Spleen (tissue), 11 donors: ENCODE measurements at regions not wholly inside any gene's neighbourhood (a gene's known extent, or its start where the extent isn't known, plus 50 kb on each side); places are given as distances from the start of the nearest gene placed in this dataset.

ENCODE experiments used
- DNase-seq: peaks from one replicate; pipeline ENCODE4 v3.0.0-alpha.2; 2020
- H3K27ac ChIP-seq, 8 donors: fragments of 200-600 bp; sonication (generic) in 7 of 8; 1 replicate in 4 of 8; 2 replicates in 4 of 8; pipeline versions ENCODE4 v1.5.0 to v1.8.0; 2016 to 2021; ENCODE audit warnings: inconsistent platforms in 4 of 8, mild to moderate bottlenecking in 4 of 8, moderate library complexity in 1 of 8
- H3K27me3 ChIP-seq, 7 donors: fragments of 200-600 bp; sonication (generic) in 6 of 7; replicated peaks in 1 of 7; 1 replicate in 4 of 7; 2 replicates in 3 of 7; pipeline versions ENCODE4 v1.5.0 to v1.8.0; 2016 to 2021; ENCODE audit warnings: inconsistent platforms in 3 of 7, mild to moderate bottlenecking in 1 of 7
- H3K36me3 ChIP-seq, 6 donors: fragments of 200-600 bp; sonication (generic) in 5 of 6; 1 replicate in 4 of 6; 2 replicates in 2 of 6; pipeline versions ENCODE4 v1.5.0 to v1.8.0; 2016 to 2021; ENCODE audit warnings: inconsistent platforms in 2 of 6
- H3K4me1 ChIP-seq, 6 donors: fragments of 200-600 bp; sonication (generic) in 5 of 6; 1 replicate in 3 of 6; 2 replicates in 3 of 6; pipeline versions ENCODE4 v1.5.0 to v1.8.0; 2016 to 2021; ENCODE audit warnings: inconsistent platforms in 3 of 6
- H3K4me3 ChIP-seq, 8 donors: fragments of 200-600 bp; sonication (generic) in 7 of 8; 1 replicate in 4 of 8; 2 replicates in 4 of 8; pipeline versions ENCODE4 v1.5.0 to v1.8.0; 2016 to 2021; ENCODE audit warnings: inconsistent platforms in 4 of 8, mild to moderate bottlenecking in 4 of 8, moderate library complexity in 2 of 8
- H3K9me3 ChIP-seq, 8 donors: fragments of 200-600 bp; sonication (generic) in 7 of 8; 1 replicate in 4 of 8; 2 replicates in 4 of 8; pipeline versions ENCODE4 v1.5.0 to v1.8.0; 2016 to 2021; ENCODE audit warnings: inconsistent platforms in 4 of 8
- POLR2A ChIP-seq, 3 donors: fragments of 450-650 bp; IDR thresholded peaks; one replicate each; pipeline ENCODE4 v1.5.1; 2017; ENCODE audit warnings: antibody characterized with exemption in 3 of 3, mild to moderate bottlenecking in 1 of 3
- POLR2AphosphoS5 ChIP-seq, 3 donors: sonication (generic); formaldehyde crosslinking; IDR thresholded peaks; one replicate each; pipeline ENCODE4 v1.5.1; 2017; ENCODE audit warnings: antibody characterized with exemption in 3 of 3
- WGBS, 5 donors: extraction: QIAGEN DNeasy Blood & Tissue Kit in 3 of 5; methylation state at CpG; one replicate each; pipeline versions ENCODE4 v1.1.5 to v1.1.7; 2013 to 2018; 5-methylcytosine and 5-hydroxymethylcytosine counted together
- intact Hi-C: fragments of 100-400 bp; cut with DNase I; formaldehyde crosslinking; loops from one replicate; pipeline ENCODE4 v1.15.0; 2023; ENCODE audit warnings: low total_unique reads
- TF ChIP-seq, protein P1 (sequence below), 11 experiments: fragments of 200-600 bp in 7 of 11; fragments of 450-650 bp in 4 of 11; sonication (generic) in 4 of 11; IDR thresholded peaks in 8 of 11; conservative IDR thresholded peaks in 3 of 11; 1 replicate in 7 of 11; 2 replicates in 4 of 11; pipeline versions ENCODE4 v1.4.0 to v1.8.0; 2016 to 2021; ENCODE audit warnings: antibody characterized with exemption in 11 of 11, inconsistent platforms in 4 of 11, mild to moderate bottlenecking in 1 of 11
- donor health status: healthy with polysubstance abuse.
- donor health status: DM: no; HTN: no; CAD: no; lungs with moderate emphysema.
- donor health status: DM: no; HTN: no; CAD: no.
- donor health status: Bipolar disorder and iron deficiency.
- donor health status: healthy.
- donor health status: DM: no; HTN: no; CAD: no.
- donor health status: DM: yes; HTN: yes; CAD: no.

GRCh38 chr6:144978208-144978607 is 693.1 kb downstream of the UTRN start:
- peaks cover 0 to 7% (median 2%) of the 10 kb centered on the region in 8 donors for H3K9me3 ChIP-seq
- no peak for DNase-seq
- H3K36me3 ChIP-seq, result no peaks in the 10 kb centered on the region
- H3K27ac ChIP-seq, result no peak overlapping the region
- no peak overlapping the region for H3K4me3 ChIP-seq
- H3K27me3 ChIP-seq, result peaks cover 0 to 5% (median 0%) of the 10 kb centered on the region in 7 donors
- intact Hi-C loops, result no loop called here
- H3K4me1 ChIP-seq, result no peaks in the 10 kb centered on the region
- TF ChIP-seq, protein P1, sequence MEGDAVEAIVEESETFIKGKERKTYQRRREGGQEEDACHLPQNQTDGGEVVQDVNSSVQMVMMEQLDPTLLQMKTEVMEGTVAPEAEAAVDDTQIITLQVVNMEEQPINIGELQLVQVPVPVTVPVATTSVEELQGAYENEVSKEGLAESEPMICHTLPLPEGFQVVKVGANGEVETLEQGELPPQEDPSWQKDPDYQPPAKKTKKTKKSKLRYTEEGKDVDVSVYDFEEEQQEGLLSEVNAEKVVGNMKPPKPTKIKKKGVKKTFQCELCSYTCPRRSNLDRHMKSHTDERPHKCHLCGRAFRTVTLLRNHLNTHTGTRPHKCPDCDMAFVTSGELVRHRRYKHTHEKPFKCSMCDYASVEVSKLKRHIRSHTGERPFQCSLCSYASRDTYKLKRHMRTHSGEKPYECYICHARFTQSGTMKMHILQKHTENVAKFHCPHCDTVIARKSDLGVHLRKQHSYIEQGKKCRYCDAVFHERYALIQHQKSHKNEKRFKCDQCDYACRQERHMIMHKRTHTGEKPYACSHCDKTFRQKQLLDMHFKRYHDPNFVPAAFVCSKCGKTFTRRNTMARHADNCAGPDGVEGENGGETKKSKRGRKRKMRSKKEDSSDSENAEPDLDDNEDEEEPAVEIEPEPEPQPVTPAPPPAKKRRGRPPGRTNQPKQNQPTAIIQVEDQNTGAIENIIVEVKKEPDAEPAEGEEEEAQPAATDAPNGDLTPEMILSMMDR (IDR thresholded peaks at IDR 0.05 in 8 of 11, conservative IDR thresholded peaks at IDR 0.05 in 3 of 11), result no peak
- TF ChIP-seq POLR2A (IDR thresholded peaks at IDR 0.05) (no peak), POLR2AphosphoS5 (IDR thresholded peaks at IDR 0.05) (no peak)

- Histone ChIP-seq H3K27ac (no peak overlapping the region), H3K36me3 (no peaks in the 10 kb centered on the region), H3K9me3 (peaks cover 0 to 27% (median 2%) of the 10 kb centered on the region in 8 donors), H3K27me3 (peaks cover 0 to 21% (median 0%) of the 10 kb centered on the region in 7 donors), H3K4me3 (no peak overlapping the region), H3K4me1 (no peaks in the 10 kb centered on the region)
- TF ChIP-seq, protein P1 (IDR thresholded peaks at IDR 0.05 in 8 of 11, conservative IDR thresholded peaks at IDR 0.05 in 3 of 11), result no peak
- TF ChIP-seq POLR2A (IDR thresholded peaks at IDR 0.05) (no peak), POLR2AphosphoS5 (IDR thresholded peaks at IDR 0.05) (no peak)
- WGBS, 5 donors, result 88 to 100% (median 93%) methylated on average over 2 of the region's 2 CpGs
- DNase-seq, result no peak
- intact Hi-C loops, result no loop called here
Measured at GRCh38 chr6:144986271-144986670, 701.1 kb downstream of the UTRN start.

- peaks cover 0 to 13% (median 0%) of the 10 kb centered on the region in 8 donors for H3K9me3 ChIP-seq
- no peak overlapping the region for H3K4me3 ChIP-seq
- no peaks in the 10 kb centered on the region for H3K4me1 ChIP-seq
- DNase-seq, result no peak
- intact Hi-C loops, result no loop called here
- no peak for TF ChIP-seq POLR2AphosphoS5 (IDR thresholded peaks at IDR 0.05)
- no peak for TF ChIP-seq POLR2A (IDR thresholded peaks at IDR 0.05)
- TF ChIP-seq, protein P1 (IDR thresholded peaks at IDR 0.05 in 8 of 11, conservative IDR thresholded peaks at IDR 0.05 in 3 of 11), result no peak
- no peak overlapping the region for H3K27ac ChIP-seq
- no peaks in the 10 kb centered on the region for H3K36me3 ChIP-seq
- peaks cover 0 to 22% (median 0%) of the 10 kb centered on the region in 7 donors for H3K27me3 ChIP-seq
- WGBS, 5 donors, result 30 to 54% (median 43%) methylated on average over 5 of the region's 5 CpGs
Measured at GRCh38 chr6:144989319-144990107, 704.4 kb downstream of the UTRN start.

DNA sequence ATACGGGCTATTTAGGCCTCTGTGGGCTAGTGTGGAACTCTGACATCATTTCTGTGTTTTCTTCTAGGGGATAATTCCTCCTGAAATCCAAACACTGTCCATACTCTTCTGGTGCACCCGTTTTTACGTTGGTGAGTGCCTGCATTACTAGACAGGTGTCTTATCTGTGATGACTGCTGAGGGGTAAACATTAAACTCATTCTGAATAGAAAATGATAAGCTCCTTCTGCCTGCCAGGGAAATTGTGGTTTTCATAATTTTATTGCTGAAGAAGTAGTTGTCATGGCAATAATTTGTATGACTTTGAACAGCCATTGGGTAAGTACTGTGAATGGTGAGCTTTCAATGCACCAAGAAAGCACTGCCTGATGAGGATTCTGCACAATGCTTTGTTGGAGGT is 705.6 kb downstream of the UTRN start:
- intact Hi-C loops, result no loop called here
- 39 to 62% (median 45%) methylated on average over 3 of the region's 3 CpGs for WGBS, 5 donors
- no peak overlapping the region for H3K27ac ChIP-seq
- H3K9me3 ChIP-seq, result peaks cover 0 to under 1% (median 0%) of the 10 kb centered on the region in 8 donors
- no peak for DNase-seq
- TF ChIP-seq POLR2AphosphoS5 (IDR thresholded peaks at IDR 0.05) (no peak), POLR2A (IDR thresholded peaks at IDR 0.05) (no peak)
- TF ChIP-seq, protein P1 (IDR thresholded peaks at IDR 0.05 in 8 of 11, conservative IDR thresholded peaks at IDR 0.05 in 3 of 11), result no peak
- H3K27me3 ChIP-seq, result peaks cover 0 to 26% (median 0%) of the 10 kb centered on the region in 7 donors
- H3K4me3 ChIP-seq, result no peak overlapping the region
- H3K4me1 ChIP-seq, result no peaks in the 10 kb centered on the region
- no peaks in the 10 kb centered on the region for H3K36me3 ChIP-seq
